ENCODE measurements at regions not wholly inside any gene's neighbourhood (a gene's known extent, or its start where the extent isn't known, plus 50 kb on each side); places are given as distances from the start of the nearest gene placed in this dataset.
"Not testable (repeated sequence)": the region's sequence is repeated elsewhere in the genome, so short reads cannot be mapped to it uniquely, and the experiment has no call there.

DNA sequence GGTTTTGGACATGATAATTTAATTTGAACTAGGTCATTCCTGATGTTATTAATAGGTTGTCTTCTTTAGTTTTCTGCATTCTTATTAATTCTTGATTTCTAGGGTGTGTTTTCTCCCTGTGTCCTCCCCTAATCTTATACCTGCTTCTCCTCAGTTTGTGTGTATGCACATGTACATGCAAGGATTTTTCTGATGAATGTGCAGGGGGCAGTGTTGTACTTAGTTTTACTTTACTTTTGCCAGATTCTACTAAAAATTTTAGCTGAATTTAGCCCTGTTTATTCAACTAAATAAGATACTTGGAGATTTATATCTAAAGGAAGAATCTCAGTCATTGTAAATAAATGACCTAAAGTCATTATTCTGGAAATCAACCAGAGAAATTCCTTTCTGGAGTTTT lies 144.8 kb downstream of the SEPTIN7 start:
- H3K27ac ChIP-seq (ENCODE audit: low read length); H3K4me1 ChIP-seq (ENCODE audit: control insufficient read depth in 1 of 2, insufficient read depth in 2 of 2, low read length in 2 of 2); H3K9me3 ChIP-seq (ENCODE audit: control insufficient read depth in 1 of 2, low read length in 2 of 2); H3K4me3 ChIP-seq (ENCODE audit: low read depth in 1 of 2, low read length in 2 of 2); H3K36me3 ChIP-seq (ENCODE audit: control insufficient read depth in 1 of 2, insufficient read depth in 2 of 2, low read length in 2 of 2); H3K27me3 ChIP-seq (ENCODE audit: low read depth, low read length): not testable (repeated sequence)

DNA sequence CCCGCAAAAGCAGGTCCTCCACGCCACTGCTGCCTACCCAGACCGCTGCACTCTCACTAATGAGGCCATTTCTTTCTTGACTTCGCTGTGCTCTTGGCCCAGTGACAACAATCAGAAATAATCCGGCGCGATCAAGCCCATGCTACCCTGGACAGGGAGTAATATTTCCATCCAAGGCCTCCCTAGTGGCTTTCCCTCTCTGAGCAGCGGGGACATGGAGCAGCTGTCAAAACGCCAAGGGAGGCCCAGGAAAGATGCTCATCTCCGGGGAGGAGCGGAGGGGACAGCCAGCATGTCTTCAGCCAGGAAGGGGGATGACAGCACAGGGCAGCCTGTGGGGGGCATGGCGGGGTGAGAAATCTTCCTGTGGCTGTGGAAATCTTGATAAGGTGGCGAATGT lies 154.9 kb downstream of the SEPTIN7 start:
- not testable (repeated sequence) for H3K9me3 ChIP-seq (ENCODE audit: control insufficient read depth in 1 of 2, low read length in 2 of 2); H3K4me3 ChIP-seq (ENCODE audit: low read depth in 1 of 2, low read length in 2 of 2); H3K36me3 ChIP-seq (ENCODE audit: control insufficient read depth in 1 of 2, insufficient read depth in 2 of 2, low read length in 2 of 2); H3K27ac ChIP-seq (ENCODE audit: low read length); H3K27me3 ChIP-seq (ENCODE audit: low read depth, low read length); H3K4me1 ChIP-seq (ENCODE audit: control insufficient read depth in 1 of 2, insufficient read depth in 2 of 2, low read length in 2 of 2)

DNA sequence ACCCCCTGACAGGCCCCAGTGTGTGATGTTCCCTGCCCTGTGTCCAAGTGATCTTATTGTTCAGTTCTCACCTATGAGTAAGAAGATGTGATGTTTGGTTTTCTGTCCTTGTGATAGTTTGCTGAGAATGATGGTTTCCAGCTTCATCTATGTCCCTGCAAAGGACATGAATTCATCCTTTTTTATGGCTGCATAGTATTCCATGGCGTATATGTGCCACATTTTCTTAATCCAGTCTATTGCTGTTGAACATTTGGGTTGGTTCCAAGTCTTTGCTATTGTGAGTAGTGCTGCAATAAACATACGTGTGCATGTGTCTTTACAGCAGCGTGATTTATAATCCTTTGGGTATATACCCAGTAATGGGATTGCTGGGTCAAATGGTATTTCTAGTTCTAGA lies 156.1 kb downstream of the SEPTIN7 start:
- not testable (repeated sequence) for H3K4me1 ChIP-seq (ENCODE audit: control insufficient read depth in 1 of 2, insufficient read depth in 2 of 2, low read length in 2 of 2); H3K4me3 ChIP-seq (ENCODE audit: low read depth in 1 of 2, low read length in 2 of 2); H3K27ac ChIP-seq (ENCODE audit: low read length); H3K27me3 ChIP-seq (ENCODE audit: low read depth, low read length); H3K9me3 ChIP-seq (ENCODE audit: control insufficient read depth in 1 of 2, low read length in 2 of 2); H3K36me3 ChIP-seq (ENCODE audit: control insufficient read depth in 1 of 2, insufficient read depth in 2 of 2, low read length in 2 of 2)

DNA sequence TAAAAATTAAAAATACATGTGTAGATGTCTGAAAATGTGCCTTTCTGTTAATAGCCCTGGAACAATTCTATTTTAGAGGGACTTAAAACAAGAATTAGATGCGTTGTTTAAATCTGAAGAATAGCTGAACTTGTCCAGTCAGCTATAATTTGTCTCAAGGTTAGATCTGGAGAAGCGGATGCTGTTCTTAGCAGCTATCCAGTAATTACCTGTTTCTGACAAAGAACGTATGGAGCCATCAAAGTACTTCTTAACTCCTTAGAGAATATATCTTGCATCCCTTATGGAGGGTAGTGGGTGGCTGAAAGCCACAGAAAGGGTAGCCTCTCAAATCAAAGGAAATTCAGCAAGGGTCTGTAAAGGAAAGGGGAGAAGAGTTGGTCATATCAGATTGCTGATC lies 160.4 kb downstream of the SEPTIN7 start:
- H3K27ac ChIP-seq (ENCODE audit: low read length); H3K4me3 ChIP-seq (ENCODE audit: low read depth in 1 of 2, low read length in 2 of 2); H3K9me3 ChIP-seq (ENCODE audit: control insufficient read depth in 1 of 2, low read length in 2 of 2); H3K4me1 ChIP-seq (ENCODE audit: control insufficient read depth in 1 of 2, insufficient read depth in 2 of 2, low read length in 2 of 2); H3K36me3 ChIP-seq (ENCODE audit: control insufficient read depth in 1 of 2, insufficient read depth in 2 of 2, low read length in 2 of 2); H3K27me3 ChIP-seq (ENCODE audit: low read depth, low read length): not testable (repeated sequence)

DNA sequence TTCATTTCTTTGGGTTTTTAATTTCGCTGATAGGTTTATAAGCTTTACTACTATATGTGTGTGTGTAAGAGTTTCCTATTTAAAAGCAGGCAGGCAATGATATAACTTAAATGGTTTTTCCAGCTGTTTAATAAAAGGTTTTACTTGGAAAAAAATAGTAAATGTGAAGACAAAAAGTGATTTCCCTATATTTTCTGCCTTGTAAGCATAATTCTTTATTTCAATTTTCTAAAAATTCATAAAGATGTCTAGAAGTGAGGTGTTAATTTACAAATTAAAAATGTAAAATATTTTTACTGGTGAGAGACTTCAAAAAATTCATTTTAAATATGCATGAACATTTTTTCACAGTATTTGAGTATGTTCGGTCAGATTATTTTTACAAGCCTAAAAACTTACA lies 161.8 kb downstream of the SEPTIN7 start:
- H3K4me3 ChIP-seq (ENCODE audit: low read depth in 1 of 2, low read length in 2 of 2); H3K9me3 ChIP-seq (ENCODE audit: control insufficient read depth in 1 of 2, low read length in 2 of 2); H3K27ac ChIP-seq (ENCODE audit: low read length); H3K4me1 ChIP-seq (ENCODE audit: control insufficient read depth in 1 of 2, insufficient read depth in 2 of 2, low read length in 2 of 2); H3K27me3 ChIP-seq (ENCODE audit: low read depth, low read length); H3K36me3 ChIP-seq (ENCODE audit: control insufficient read depth in 1 of 2, insufficient read depth in 2 of 2, low read length in 2 of 2): not testable (repeated sequence)

DNA sequence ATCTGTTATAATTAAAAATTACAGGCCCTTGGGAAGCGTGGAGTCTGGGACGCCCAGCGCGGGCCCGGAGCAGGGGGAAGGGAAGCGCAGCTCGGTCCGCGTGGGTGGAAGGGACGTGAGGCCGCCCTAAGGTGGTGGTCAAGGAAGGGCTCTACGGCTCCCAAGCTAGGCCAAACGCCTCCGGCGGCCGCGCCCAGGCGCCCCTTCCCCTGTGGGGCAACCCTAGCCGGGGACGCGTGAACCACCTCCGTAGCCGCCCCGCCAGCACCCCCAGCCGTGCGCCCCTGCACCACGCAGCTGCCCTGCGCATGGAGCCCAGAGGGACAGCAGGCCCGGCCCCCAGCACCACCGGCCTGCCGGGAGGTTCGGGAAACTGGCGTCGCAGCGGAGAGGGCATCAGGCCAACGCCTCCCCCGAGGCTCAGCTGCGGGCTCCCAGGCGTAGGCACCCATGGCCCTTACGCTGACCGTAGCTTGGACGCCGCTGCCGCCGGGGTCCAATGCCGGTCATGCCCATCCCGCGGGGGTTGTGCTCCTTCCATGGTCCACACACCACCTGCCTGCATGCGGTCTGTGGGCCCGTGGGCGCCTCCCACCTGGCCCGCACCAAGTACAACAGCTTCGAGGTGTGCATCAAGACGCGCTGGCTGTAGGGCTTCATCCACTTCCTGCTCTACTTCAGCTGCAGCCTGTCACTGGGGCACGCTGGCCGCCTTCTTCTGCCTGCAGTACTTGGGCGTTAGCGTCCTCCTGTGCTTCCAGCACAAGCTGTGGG lies 166.7 kb downstream of the SEPTIN7 start:
- Histone ChIP-seq H3K4me3 (ENCODE audit: low read depth in 1 of 2, low read length in 2 of 2) (no peak overlapping the region), H3K9me3 (ENCODE audit: control insufficient read depth in 1 of 2, low read length in 2 of 2) (no peaks in the 10 kb centered on the region), H3K27ac (ENCODE audit: low read length) (no peak overlapping the region), H3K27me3 (ENCODE audit: low read depth, low read length) (no peaks in the 10 kb centered on the region), H3K4me1 (ENCODE audit: control insufficient read depth in 1 of 2, insufficient read depth in 2 of 2, low read length in 2 of 2) (peaks cover 0 to 4% of the 10 kb centered on the region in 2 donors), H3K36me3 (ENCODE audit: control insufficient read depth in 1 of 2, insufficient read depth in 2 of 2, low read length in 2 of 2) (no peaks in the 10 kb centered on the region)

DNA sequence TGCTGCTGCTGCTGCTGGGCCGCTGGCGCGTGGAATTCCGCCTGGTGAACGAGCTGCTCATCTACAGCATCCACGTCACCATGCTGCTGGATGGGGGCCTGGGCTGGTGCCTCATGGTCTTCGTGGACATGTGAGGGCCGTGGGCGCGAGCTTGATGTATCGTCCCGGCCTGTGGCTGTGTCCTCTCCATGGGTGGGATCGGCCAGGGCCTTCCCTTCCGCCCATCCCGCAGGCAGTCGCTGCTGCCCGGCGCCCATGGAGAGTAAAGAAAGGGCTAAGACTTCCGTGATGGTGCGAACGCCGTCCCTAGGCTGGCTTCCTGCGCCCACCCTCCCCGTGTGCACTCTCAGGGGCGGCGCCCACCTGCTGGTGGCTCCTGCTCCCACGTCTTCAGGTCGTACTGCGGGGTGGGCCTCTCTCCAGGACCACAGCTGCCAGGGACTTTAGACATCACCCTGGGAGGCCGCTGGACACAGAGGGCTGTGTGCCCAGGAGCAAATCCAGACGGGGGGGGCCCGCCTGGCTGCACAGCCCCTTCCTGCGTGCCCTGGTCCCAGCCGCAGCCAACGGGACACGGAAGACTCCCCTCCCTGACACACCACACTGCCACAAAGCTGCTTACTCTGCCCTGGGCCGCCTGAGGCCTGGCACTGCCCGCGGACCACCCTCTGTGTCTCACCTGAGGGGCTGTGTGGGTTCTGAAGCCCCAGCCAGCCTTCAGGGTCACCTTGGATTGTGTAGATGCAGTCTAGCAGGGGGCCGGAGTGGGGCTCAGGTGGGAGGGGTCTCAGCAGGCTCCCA lies 167.5 kb downstream of the SEPTIN7 start:
- Histone ChIP-seq H3K4me1 (ENCODE audit: control insufficient read depth in 1 of 2, insufficient read depth in 2 of 2, low read length in 2 of 2) (peaks cover 0 to 4% of the 10 kb centered on the region in 2 donors), H3K27me3 (ENCODE audit: low read depth, low read length) (no peaks in the 10 kb centered on the region), H3K4me3 (ENCODE audit: low read depth in 1 of 2, low read length in 2 of 2) (no peak overlapping the region), H3K36me3 (ENCODE audit: control insufficient read depth in 1 of 2, insufficient read depth in 2 of 2, low read length in 2 of 2) (no peaks in the 10 kb centered on the region), H3K9me3 (ENCODE audit: control insufficient read depth in 1 of 2, low read length in 2 of 2) (no peaks in the 10 kb centered on the region), H3K27ac (ENCODE audit: low read length) (no peak overlapping the region)

DNA sequence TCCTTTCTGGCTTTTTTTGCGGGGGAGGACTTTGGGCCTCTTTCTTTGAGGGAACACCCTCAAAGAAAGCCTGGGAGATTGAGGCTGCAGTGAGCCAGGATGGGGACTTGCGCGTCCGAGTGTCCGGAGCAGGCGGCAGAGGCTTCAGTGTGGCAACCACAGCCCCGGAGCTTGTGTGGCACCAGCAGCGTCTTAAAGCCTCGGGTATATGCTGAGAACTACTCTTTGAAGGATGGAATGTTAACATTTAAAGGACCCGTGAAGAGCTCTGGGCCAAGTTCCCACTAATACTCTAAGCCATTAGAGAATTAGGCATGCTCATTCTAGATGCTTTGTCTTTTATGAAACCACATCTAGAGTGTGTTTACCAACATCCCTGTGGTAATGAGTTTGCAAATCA lies 168.2 kb downstream of the SEPTIN7 start:
- Histone ChIP-seq H3K27ac (ENCODE audit: low read length) (no peak overlapping the region), H3K9me3 (ENCODE audit: control insufficient read depth in 1 of 2, low read length in 2 of 2) (no peaks in the 10 kb centered on the region), H3K4me3 (ENCODE audit: low read depth in 1 of 2, low read length in 2 of 2) (no peak overlapping the region), H3K36me3 (ENCODE audit: control insufficient read depth in 1 of 2, insufficient read depth in 2 of 2, low read length in 2 of 2) (no peaks in the 10 kb centered on the region), H3K4me1 (ENCODE audit: control insufficient read depth in 1 of 2, insufficient read depth in 2 of 2, low read length in 2 of 2) (peaks cover 0 to 4% of the 10 kb centered on the region in 2 donors), H3K27me3 (ENCODE audit: low read depth, low read length) (no peaks in the 10 kb centered on the region)

DNA sequence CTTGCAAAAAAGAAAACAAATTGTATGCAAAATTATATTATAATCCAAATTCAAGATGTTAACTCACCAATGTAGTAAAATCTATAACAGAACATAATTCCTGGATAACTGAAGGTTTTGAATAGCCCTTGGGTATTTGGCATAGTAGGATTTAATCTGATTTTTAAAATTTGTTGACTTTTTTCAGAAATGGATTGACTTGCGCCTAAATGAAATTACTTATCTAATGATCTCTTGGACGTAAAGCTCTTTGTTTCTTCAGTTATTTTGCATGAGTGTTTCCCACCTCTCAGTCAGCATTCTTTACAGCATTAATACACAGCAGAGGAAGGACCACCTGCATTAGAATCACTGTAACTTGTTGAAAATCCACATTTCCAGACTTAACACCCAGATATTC lies 169.6 kb downstream of the SEPTIN7 start:
- Histone ChIP-seq H3K4me3 (ENCODE audit: low read depth in 1 of 2, low read length in 2 of 2) (no peak overlapping the region), H3K27me3 (ENCODE audit: low read depth, low read length) (no peaks in the 10 kb centered on the region), H3K9me3 (ENCODE audit: control insufficient read depth in 1 of 2, low read length in 2 of 2) (no peaks in the 10 kb centered on the region), H3K27ac (ENCODE audit: low read length) (no peak overlapping the region), H3K36me3 (ENCODE audit: control insufficient read depth in 1 of 2, insufficient read depth in 2 of 2, low read length in 2 of 2) (no peaks in the 10 kb centered on the region), H3K4me1 (ENCODE audit: control insufficient read depth in 1 of 2, insufficient read depth in 2 of 2, low read length in 2 of 2) (peaks cover 0 to 4% of the 10 kb centered on the region in 2 donors)

DNA sequence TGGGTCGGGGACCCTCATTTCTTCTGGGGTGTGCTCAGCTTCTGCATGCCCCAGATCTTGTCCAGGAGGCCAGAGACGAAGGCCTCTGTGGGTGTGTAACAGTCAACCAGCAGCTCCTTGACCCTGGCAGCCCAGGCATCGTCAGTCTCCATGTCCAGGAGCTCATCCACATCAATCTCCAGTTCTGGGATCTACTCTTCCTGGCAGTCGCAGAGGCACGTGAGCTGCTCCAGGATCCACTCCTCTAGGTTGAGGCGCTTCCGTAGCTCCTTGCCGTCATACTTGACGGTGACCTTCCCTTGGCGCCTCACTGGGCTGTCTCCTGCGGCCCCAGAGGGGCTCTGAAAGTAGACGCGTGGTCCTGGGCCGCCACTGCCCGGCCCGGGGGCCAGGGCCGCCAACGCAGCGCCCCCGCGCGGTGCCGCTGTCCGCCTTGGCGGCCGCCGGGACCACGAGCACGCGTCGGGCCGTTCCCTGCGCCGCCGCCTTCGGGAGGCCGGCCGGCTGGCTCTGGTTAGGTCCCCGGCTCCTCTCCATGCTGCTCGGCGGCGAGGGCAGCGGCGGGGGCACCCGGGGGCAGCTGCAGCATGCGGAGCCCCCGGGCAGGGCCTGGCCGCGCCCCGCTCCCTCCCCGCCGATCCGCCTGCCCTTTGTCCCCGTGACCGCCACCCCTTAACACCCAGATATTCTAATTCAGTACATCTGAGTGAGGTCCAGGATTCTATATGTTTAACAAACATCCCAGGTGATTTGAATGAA lies 170.5 kb downstream of the SEPTIN7 start:
- Histone ChIP-seq H3K4me1 (ENCODE audit: control insufficient read depth in 1 of 2, insufficient read depth in 2 of 2, low read length in 2 of 2) (peaks cover 0 to 4% of the 10 kb centered on the region in 2 donors), H3K27me3 (ENCODE audit: low read depth, low read length) (no peaks in the 10 kb centered on the region), H3K27ac (ENCODE audit: low read length) (no peak overlapping the region), H3K4me3 (ENCODE audit: low read depth in 1 of 2, low read length in 2 of 2) (no peak overlapping the region), H3K36me3 (ENCODE audit: control insufficient read depth in 1 of 2, insufficient read depth in 2 of 2, low read length in 2 of 2) (no peaks in the 10 kb centered on the region), H3K9me3 (ENCODE audit: control insufficient read depth in 1 of 2, low read length in 2 of 2) (no peaks in the 10 kb centered on the region)

DNA sequence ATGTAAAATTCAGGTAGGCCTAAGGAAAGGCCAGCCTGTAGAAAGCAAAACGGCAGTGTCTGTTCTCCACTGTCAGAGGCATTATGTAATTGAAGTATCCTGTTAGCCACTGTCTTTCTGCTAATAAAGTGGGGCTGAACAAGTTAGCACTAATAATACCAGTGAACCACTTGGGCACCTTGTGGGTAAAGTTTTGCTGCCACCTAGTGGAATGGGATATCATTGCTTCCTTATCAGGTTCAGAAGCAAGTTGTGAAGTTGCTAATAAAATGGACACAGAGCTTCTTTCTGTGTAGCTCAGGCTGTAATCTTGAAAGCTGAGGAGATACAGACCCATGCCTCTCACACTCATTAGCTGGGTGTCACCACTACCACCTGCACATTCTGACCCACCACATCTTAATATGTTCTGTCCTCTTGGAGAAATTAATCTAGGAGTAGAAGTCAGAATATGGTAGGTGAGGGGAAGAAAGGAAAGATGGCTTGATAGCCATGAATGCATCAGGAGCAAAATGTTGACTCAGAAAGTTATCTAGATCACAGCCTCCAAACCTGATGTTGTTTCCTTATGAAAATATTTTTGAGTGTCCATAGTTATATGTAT lies 175.1 kb downstream of the SEPTIN7 start:
- Histone ChIP-seq H3K4me3 (ENCODE audit: low read depth in 1 of 2, low read length in 2 of 2) (no peak overlapping the region), H3K27me3 (ENCODE audit: low read depth, low read length) (no peaks in the 10 kb centered on the region), H3K27ac (ENCODE audit: low read length) (no peak overlapping the region), H3K9me3 (ENCODE audit: control insufficient read depth in 1 of 2, low read length in 2 of 2) (no peaks in the 10 kb centered on the region), H3K4me1 (ENCODE audit: control insufficient read depth in 1 of 2, insufficient read depth in 2 of 2, low read length in 2 of 2) (peaks cover 0 to 2% of the 10 kb centered on the region in 2 donors), H3K36me3 (ENCODE audit: control insufficient read depth in 1 of 2, insufficient read depth in 2 of 2, low read length in 2 of 2) (no peaks in the 10 kb centered on the region)

Data from muscle layer of duodenum (tissue), 2 donors.